ENCODE measurements at regions not wholly inside any gene's neighbourhood (a gene's known extent, or its start where the extent isn't known, plus 50 kb on each side); places are given as distances from the start of the nearest gene placed in this dataset.
A peak's percentile ranks its signal among the peaks of the same experiment; 100 is the strongest.
"Not testable (repeated sequence)": the region's sequence is repeated elsewhere in the genome, so short reads cannot be mapped to it uniquely, and the experiment has no call there.

GRCh38 chr1:60848583-60849188 lies 233.7 kb upstream of the NFIA start:
- peaks cover 15% of the 10 kb centered on the region for H3K4me1 Mint-ChIP-seq (ENCODE audit: unreplicated experiment)
- peak overlapping the region; percentile 44 for H3K27ac Mint-ChIP-seq
- H3K9me3 Mint-ChIP-seq = peaks cover 4% of the 10 kb centered on the region
- peaks cover 4% of the 10 kb centered on the region for H3K36me3 Mint-ChIP-seq
- H3K4me3 Mint-ChIP-seq = no peak overlapping the region
- TF ChIP-seq CTCF (conservative IDR thresholded peaks at IDR 0.05) = peak; percentile 82
- DNase-seq (ENCODE audit: extremely low spot score, unreplicated experiment) = no peak
- H3K27me3 Mint-ChIP-seq = no peaks in the 10 kb centered on the region

- H3K4me1 Mint-ChIP-seq (ENCODE audit: unreplicated experiment) = peaks cover 15% of the 10 kb centered on the region
- peak overlapping the region; percentile 44 for H3K27ac Mint-ChIP-seq
- no peaks in the 10 kb centered on the region for H3K27me3 Mint-ChIP-seq
- TF ChIP-seq CTCF (conservative IDR thresholded peaks at IDR 0.05) = no peak
- H3K36me3 Mint-ChIP-seq = peaks cover 4% of the 10 kb centered on the region
- H3K9me3 Mint-ChIP-seq = peaks cover 4% of the 10 kb centered on the region
- DNase-seq (ENCODE audit: extremely low spot score, unreplicated experiment) = no peak
- H3K4me3 Mint-ChIP-seq = no peak overlapping the region
These were observed 234.3 kb upstream of the NFIA start for GRCh38 chr1:60847855-60848582.

GRCh38 chr1:60847391-60847790 lies 235.0 kb upstream of the NFIA start:
- H3K36me3 Mint-ChIP-seq = peaks cover 4% of the 10 kb centered on the region
- DNase-seq (ENCODE audit: extremely low spot score, unreplicated experiment) = no peak
- no peak overlapping the region for H3K4me3 Mint-ChIP-seq
- no peaks in the 10 kb centered on the region for H3K27me3 Mint-ChIP-seq
- no peak overlapping the region for H3K27ac Mint-ChIP-seq
- H3K4me1 Mint-ChIP-seq (ENCODE audit: unreplicated experiment) = peaks cover 15% of the 10 kb centered on the region
- H3K9me3 Mint-ChIP-seq = peaks cover 4% of the 10 kb centered on the region
- no peak for TF ChIP-seq CTCF (conservative IDR thresholded peaks at IDR 0.05)

GRCh38 chr1:60845659-60846058 lies 236.7 kb upstream of the NFIA start:
- not testable (repeated sequence) for H3K4me3 Mint-ChIP-seq; H3K9me3 Mint-ChIP-seq; DNase-seq (ENCODE audit: extremely low spot score, unreplicated experiment); H3K27ac Mint-ChIP-seq; H3K27me3 Mint-ChIP-seq; H3K36me3 Mint-ChIP-seq
- peaks cover 15% of the 10 kb centered on the region for H3K4me1 Mint-ChIP-seq (ENCODE audit: unreplicated experiment)

- no peak overlapping the region for H3K27ac Mint-ChIP-seq
- H3K27me3 Mint-ChIP-seq = no peaks in the 10 kb centered on the region
- no peaks in the 10 kb centered on the region for H3K36me3 Mint-ChIP-seq
- no peak overlapping the region for H3K4me3 Mint-ChIP-seq
- TF ChIP-seq CTCF (conservative IDR thresholded peaks at IDR 0.05) = no peak
- no peak for DNase-seq (ENCODE audit: extremely low spot score, unreplicated experiment)
- no peaks in the 10 kb centered on the region for H3K9me3 Mint-ChIP-seq
- no peaks in the 10 kb centered on the region for H3K4me1 Mint-ChIP-seq (ENCODE audit: unreplicated experiment)
These were observed 240.1 kb upstream of the NFIA start for GRCh38 chr1:60842304-60842703.
